ENCODE measurements at regions not wholly inside any gene's neighbourhood (a gene's known extent, or its start where the extent isn't known, plus 50 kb on each side); places are given as distances from the start of the nearest gene placed in this dataset.
A peak's percentile ranks its signal among the peaks of the same experiment; 100 is the strongest.

DNA sequence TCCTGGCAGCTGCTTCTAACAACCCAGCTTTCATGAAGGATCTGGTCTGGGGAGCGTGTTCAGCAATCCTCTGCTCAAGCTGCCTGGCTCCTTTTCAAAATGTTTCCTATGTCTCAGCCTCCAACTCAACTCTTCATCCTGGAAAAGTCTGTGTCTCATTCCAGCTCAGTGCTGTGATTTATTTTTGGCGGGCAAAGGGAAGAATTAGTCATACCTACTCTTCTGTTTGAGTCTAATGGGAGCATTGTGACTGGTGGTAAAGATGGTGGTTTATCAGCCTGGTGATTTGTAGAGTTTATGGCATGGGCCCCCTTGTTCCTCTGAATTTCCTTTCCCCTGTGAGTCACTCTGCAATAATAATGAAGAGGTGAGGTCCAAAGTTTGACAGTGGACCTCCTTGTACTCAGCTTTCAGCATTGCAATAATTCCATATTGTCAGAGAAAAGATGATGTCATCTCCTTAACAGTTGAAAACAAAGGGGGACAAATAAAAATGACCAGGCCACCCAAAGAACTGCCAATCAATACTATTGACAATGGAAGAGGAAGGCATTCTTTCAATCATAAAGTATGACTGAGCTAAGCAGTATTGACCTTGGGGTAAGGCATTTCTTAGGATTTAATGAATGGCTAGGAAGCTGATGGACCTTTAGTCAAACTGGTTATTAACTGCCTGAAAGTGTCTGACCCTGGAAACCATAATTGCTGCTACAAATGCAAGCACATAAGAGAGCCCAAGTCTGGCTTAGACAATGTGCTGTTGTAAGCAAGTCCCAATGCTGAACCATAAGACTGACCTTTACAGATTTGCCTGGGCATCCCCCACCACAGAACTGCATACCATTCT is 204.7 kb upstream of the MCTP2 start:
- no peak for TF ChIP-seq CTCF (IDR thresholded peaks at IDR 0.05; ENCODE audit: low read depth, low read length)
- no peak overlapping the region for H3K4me3 ChIP-seq (ENCODE audit: low read depth, low read length)
- peak; percentile 90 for DNase-seq (ENCODE audit: low read depth, low spot score)
- in situ Hi-C loops (cut with HindIII; ENCODE audit: low sequenced_read_pairs): no loop called here

DNA sequence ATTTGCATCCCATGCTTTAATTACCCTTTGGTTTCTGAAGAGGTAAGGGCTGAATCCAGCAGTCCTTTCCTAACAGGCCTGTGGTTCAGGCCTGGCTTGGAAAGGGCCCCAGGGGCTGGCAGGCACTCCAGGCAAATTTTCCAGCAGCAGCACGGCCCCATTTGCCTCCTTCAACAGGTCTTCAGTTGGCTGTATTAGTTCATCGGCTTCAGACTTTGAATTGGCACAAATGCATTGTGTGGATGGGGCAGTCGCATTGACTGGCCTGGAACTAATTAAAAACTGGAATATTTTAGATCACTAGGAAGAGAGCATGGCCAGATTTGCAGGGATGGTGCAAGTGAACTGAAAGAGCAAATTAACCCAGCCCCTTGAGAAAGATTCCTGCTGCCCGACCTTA is 207.8 kb upstream of the MCTP2 start:
- H3K4me3 ChIP-seq (ENCODE audit: low read depth, low read length): no peak overlapping the region
- no peak for TF ChIP-seq CTCF (IDR thresholded peaks at IDR 0.05; ENCODE audit: low read depth, low read length)
- DNase-seq (ENCODE audit: low read depth, low spot score): no peak
- in situ Hi-C loops (cut with HindIII; ENCODE audit: low sequenced_read_pairs): no loop called here

- no peak for TF ChIP-seq CTCF (IDR thresholded peaks at IDR 0.05; ENCODE audit: low read depth, low read length)
- in situ Hi-C loops (cut with HindIII; ENCODE audit: low sequenced_read_pairs): no loop called here
- H3K4me3 ChIP-seq (ENCODE audit: low read depth, low read length): no peak overlapping the region
- DNase-seq (ENCODE audit: low read depth, low spot score): no peak
Observed at GRCh38 chr15:94021621-94022320, 209.6 kb upstream of the MCTP2 start.

- no peak for DNase-seq (ENCODE audit: low read depth, low spot score)
- in situ Hi-C loops (cut with HindIII; ENCODE audit: low sequenced_read_pairs): no loop called here
Observed at GRCh38 chr15:94019062-94019461, 212.3 kb upstream of the MCTP2 start.

DNA sequence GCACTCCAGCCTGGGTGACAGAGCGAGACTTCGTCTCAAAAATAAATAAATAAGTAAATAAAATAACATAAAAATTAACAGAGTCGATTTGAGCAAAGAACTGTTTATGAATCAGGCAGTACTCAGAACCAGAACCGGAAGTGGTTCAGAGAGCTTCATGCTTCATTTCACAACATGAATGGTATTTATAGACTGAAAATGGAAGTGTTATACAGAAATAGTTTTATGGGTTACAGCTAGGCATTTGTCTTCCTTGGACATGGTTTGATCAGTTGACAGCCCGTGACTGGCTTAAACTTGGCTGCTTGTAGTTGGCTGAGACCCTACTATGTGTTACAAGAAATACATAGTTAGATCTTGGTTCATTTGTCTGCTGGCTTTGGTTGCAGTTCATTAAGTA is 216.0 kb upstream of the MCTP2 start:
- DNase-seq (ENCODE audit: low read depth, low spot score): no peak
- in situ Hi-C loops (cut with HindIII; ENCODE audit: low sequenced_read_pairs): no loop called here
- no peak overlapping the region for H3K4me3 ChIP-seq (ENCODE audit: low read depth, low read length)
- no peak for TF ChIP-seq CTCF (IDR thresholded peaks at IDR 0.05; ENCODE audit: low read depth, low read length)

More at GRCh38 chr15:94019062-94019461, 212.3 kb upstream of the MCTP2 start:
- H3K4me3 ChIP-seq (ENCODE audit: low read depth, low read length): no peak overlapping the region
- TF ChIP-seq CTCF (IDR thresholded peaks at IDR 0.05; ENCODE audit: low read depth, low read length): no peak

DNA sequence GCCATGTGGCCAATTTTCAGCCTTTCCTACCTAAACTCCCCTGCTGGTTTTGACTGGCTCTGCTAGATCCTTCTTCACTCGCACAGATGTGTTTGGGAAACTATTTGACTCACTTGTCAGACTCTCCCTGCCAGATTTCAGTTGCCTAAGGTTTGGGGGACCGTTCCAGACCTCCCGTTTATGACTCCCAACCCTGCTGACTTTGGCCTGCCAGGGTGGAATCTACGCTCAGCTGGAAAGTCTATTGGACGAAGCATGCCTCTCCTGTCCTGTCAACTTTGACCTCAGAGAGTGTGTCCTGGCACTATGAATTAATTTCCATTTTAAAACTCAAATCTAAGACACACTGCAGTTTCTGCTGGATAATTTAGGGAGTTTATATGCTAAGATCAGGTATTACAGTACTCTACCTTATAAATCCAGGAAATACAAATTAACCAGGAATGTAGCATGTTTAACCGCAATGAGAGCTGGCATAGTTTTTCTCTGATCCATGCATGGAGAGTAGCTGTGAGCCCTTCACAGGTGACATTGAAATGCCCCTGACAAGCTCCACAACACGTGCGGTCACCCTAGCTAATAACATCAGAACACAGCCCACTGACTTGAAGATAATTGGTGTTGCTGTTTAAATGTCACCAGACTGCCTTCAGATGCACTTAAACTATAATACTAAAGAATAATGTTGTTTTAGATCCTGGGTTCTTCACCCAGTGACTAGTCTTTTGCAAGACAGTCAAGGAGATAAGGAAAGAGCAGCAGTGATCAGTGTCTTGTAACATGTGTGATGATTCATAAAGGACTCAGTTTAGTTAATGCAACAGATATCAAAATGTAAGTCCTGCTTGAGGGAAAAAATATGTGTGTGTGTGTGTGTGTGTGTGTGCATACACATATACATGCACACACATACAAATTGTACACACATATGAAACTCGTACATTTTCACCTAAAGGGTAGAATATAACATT is 223.0 kb upstream of the MCTP2 start:
- H3K4me3 ChIP-seq (ENCODE audit: low read depth, low read length): no peak overlapping the region
- TF ChIP-seq CTCF (IDR thresholded peaks at IDR 0.05; ENCODE audit: low read depth, low read length): no peak
- no peak for DNase-seq (ENCODE audit: low read depth, low spot score)
- in situ Hi-C loops (cut with HindIII; ENCODE audit: low sequenced_read_pairs): no loop called here
